Keratinocyte (primary cell): ENCODE measurements at regions not wholly inside any gene's neighbourhood (a gene's known extent, or its start where the extent isn't known, plus 50 kb on each side); places are given as distances from the start of the nearest gene placed in this dataset.

Experiments used
- DNase-seq: peaks from one replicate; pipeline ENCODE4 v3.0.0-alpha.2; 2011; ENCODE audit warnings: low read depth, missing footprints, low spot score
- FAIRE-seq: peaks from 2 replicates; lab custom pipeline; 2011; peaks lifted over from hg19 to GRCh38; lab: Jason Lieb, UNC
- H2AFZ ChIP-seq: 2 replicates; pipeline ENCODE4 v1.6.0; 2012; ENCODE audit warnings: low read length, control low read depth, inconsistent platforms; ENCODE audit not compliant: control insufficient read depth
- H3K27ac ChIP-seq: 2 replicates; pipeline ENCODE4 v1.5.1; 2011; ENCODE audit warnings: low read length; ENCODE audit not compliant: control insufficient read depth, insufficient read depth
- H3K27me3 ChIP-seq: 3 replicates; pipeline ENCODE4 v1.6.0; 2011; ENCODE audit warnings: low read length; ENCODE audit not compliant: control insufficient read depth, insufficient read depth; ENCODE audit errors: extremely low read depth
- H3K36me3 ChIP-seq, 2 experiments: 2 replicates in 1 of 2; 3 replicates in 1 of 2; pipeline ENCODE4 v1.5.1; 2011; ENCODE audit warnings: low read length in 2 of 2, mild to moderate bottlenecking in 1 of 2; ENCODE audit not compliant: control insufficient read depth in 2 of 2, insufficient read depth in 2 of 2; ENCODE audit errors: extremely low read depth in 1 of 2
- H3K4me1 ChIP-seq: 3 replicates; pipeline ENCODE4 v1.5.1; 2011; ENCODE audit warnings: low read length; ENCODE audit not compliant: control insufficient read depth, insufficient read depth; ENCODE audit errors: extremely low read depth
- H3K4me2 ChIP-seq: 3 replicates; pipeline ENCODE4 v1.6.0; 2011; ENCODE audit warnings: low read depth, low read length; ENCODE audit not compliant: control insufficient read depth, insufficient read depth; ENCODE audit errors: extremely low read depth
- H3K4me3 ChIP-seq, 3 experiments: fragments of 200-600 bp in 1 of 3; sonication (generic) in 1 of 3; 2 replicates in 2 of 3; 3 replicates in 1 of 3; pipeline ENCODE4 v1.5.1; 2011 to 2016; ENCODE audit warnings: low read length in 3 of 3, mild to moderate bottlenecking in 3 of 3, control low read depth in 2 of 3, inconsistent platforms in 1 of 3, low read depth in 1 of 3, mixed read lengths in 1 of 3, mixed run types in 1 of 3, moderate library complexity in 1 of 3; ENCODE audit not compliant: control insufficient read depth in 2 of 3, insufficient read depth in 2 of 3; ENCODE audit errors: extremely low read depth in 1 of 3
- H3K79me2 ChIP-seq: 2 replicates; pipeline ENCODE4 v1.6.0; 2012; ENCODE audit warnings: low read length; ENCODE audit not compliant: control insufficient read depth, insufficient read depth
- H3K9ac ChIP-seq: 3 replicates; pipeline ENCODE4 v1.6.0; 2011; ENCODE audit warnings: low read length; ENCODE audit not compliant: control insufficient read depth, insufficient read depth; ENCODE audit errors: extremely low read depth
- H3K9me1 ChIP-seq: 3 replicates; pipeline ENCODE4 v1.6.0; 2011; ENCODE audit warnings: low read length; ENCODE audit not compliant: control insufficient read depth, insufficient read depth; ENCODE audit errors: extremely low read depth
- H3K9me3 ChIP-seq: 2 replicates; pipeline ENCODE4 v1.5.1; 2012; ENCODE audit warnings: low read depth, low read length; ENCODE audit not compliant: control insufficient read depth
- H4K20me1 ChIP-seq: 3 replicates; pipeline ENCODE4 v1.6.0; 2011; ENCODE audit warnings: low read length; ENCODE audit not compliant: control insufficient read depth, insufficient read depth; ENCODE audit errors: extremely low read depth
- CTCF ChIP-seq, 3 experiments: IDR thresholded peaks in 1 of 3; conservative IDR thresholded peaks in 1 of 3; optimal IDR thresholded peaks in 1 of 3; 2 replicates in 2 of 3; 3 replicates in 1 of 3; pipeline versions ENCODE3 to v1.5.1; 2011; ENCODE audit warnings: low read length in 3 of 3, mild to moderate bottlenecking in 3 of 3, moderate library complexity in 2 of 3, control low read depth in 1 of 3, inconsistent platforms in 1 of 3; ENCODE audit not compliant: insufficient read depth in 2 of 3; ENCODE audit errors: extremely low read depth in 1 of 3
- EZH2 ChIP-seq: IDR thresholded peaks from one replicate; pipeline ENCODE4 v1.6.1; 2012; ENCODE audit warnings: inconsistent platforms, mild to moderate bottlenecking, low read length, moderate library complexity
- dilution Hi-C: fragments of 300-500 bp; cut with MboI; formaldehyde crosslinking; loops from one replicate; pipeline ENCODE4 v1.7.0; 2020; ENCODE audit warnings: low sequenced_read_pairs; ENCODE audit not compliant: extremely low pct_ligation_motif_present

DNA sequence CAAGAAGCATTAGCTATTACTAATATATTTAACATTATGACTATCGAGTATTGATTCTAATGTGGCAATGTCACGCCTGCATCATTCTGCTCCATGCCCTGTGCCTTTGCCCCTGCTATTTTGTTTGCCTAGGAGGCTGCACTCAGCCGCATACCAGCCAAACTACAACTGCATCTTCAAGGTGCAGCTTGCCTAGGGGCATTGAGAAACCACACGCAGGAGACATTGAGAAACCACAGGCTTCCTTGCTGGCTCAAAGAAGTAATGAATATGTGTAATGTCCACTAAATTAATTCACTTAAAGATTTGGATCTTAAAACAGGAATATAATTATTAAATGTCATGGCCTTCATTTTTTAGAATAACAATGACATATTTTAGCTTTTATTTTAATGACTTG lies 683.6 kb upstream of the TENM3 start:
- no peak for TF ChIP-seq CTCF (optimal IDR thresholded peaks at IDR 0.05 in 1 of 3, IDR thresholded peaks at IDR 0.05 in 1 of 3, conservative IDR thresholded peaks at IDR 0.05 in 1 of 3; ENCODE audit: extremely low read depth in 1 of 3, insufficient read depth in 2 of 3, low read length in 3 of 3)
- no peak for TF ChIP-seq EZH2
- Histone ChIP-seq H3K79me2 (no peaks in the 10 kb centered on the region), H3K4me3 (no peak overlapping the region), H3K36me3 (no peaks in the 10 kb centered on the region), H3K27me3 (no peaks in the 10 kb centered on the region), H3K9me1 (no peaks in the 10 kb centered on the region), H2AFZ (no peak overlapping the region), H3K4me2 (no peak overlapping the region), H4K20me1 (no peaks in the 10 kb centered on the region), H3K27ac (no peak overlapping the region), H3K9ac (no peak overlapping the region), H3K9me3 (no peaks in the 10 kb centered on the region), H3K4me1 (peaks cover 3% of the 10 kb centered on the region)
- dilution Hi-C loops = no loop called here
- DNase-seq (no peak), FAIRE-seq (peak; percentile 26)

DNA sequence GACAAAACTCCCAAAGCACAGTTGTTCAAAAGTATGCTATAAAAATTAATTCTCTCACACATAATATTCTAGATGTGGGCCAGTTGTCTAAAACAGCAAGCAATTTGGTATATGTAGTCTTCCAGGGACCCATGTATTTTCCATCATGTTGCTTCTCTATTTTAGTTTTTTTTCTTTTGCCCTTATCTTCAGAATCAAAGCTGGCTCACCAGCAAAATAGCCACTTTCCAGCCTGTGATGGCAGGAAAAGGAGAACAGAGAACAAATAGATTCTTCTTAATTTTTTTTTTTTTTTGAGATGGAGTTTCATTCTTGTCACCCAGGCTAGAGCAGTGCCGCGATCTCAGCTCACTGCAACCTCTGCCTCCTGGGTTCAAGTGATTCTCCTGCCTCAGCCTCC lies 680.8 kb upstream of the TENM3 start:
- TF ChIP-seq CTCF (optimal IDR thresholded peaks at IDR 0.05 in 1 of 3, IDR thresholded peaks at IDR 0.05 in 1 of 3, conservative IDR thresholded peaks at IDR 0.05 in 1 of 3; ENCODE audit: extremely low read depth in 1 of 3, insufficient read depth in 2 of 3, low read length in 3 of 3) = no peak
- TF ChIP-seq EZH2 = no peak
- dilution Hi-C loops = no loop called here
- Histone ChIP-seq H3K4me3 (no peak overlapping the region), H3K79me2 (no peaks in the 10 kb centered on the region), H3K9me3 (no peaks in the 10 kb centered on the region), H3K36me3 (no peaks in the 10 kb centered on the region), H3K4me2 (no peak overlapping the region), H3K9ac (no peak overlapping the region), H2AFZ (no peak overlapping the region), H3K4me1 (peaks cover 3% of the 10 kb centered on the region), H4K20me1 (no peaks in the 10 kb centered on the region), H3K27me3 (no peaks in the 10 kb centered on the region), H3K9me1 (no peaks in the 10 kb centered on the region), H3K27ac (no peak overlapping the region)
- no peak for FAIRE-seq
- DNase-seq = no peak
